ENCODE measurements at regions not wholly inside any gene's neighbourhood (a gene's known extent, or its start where the extent isn't known, plus 50 kb on each side); places are given as distances from the start of the nearest gene placed in this dataset.

GRCh38 chr13:36536546-36536945 lies 104.3 kb downstream of the CCNA1 start:
- H2BK20ac ChIP-seq (ENCODE audit: low read length), result no peak overlapping the region
- POLR2A ChIA-PET (ENCODE audit: partially characterized antibody), result no interaction called here
- no peaks in the 10 kb centered on the region for H3K23me2 ChIP-seq (ENCODE audit: low read depth, low read length)
- no peak overlapping the region for H2BK5ac ChIP-seq (ENCODE audit: low read depth, low read length)
- TF ChIP-seq E2F6 (IDR thresholded peaks at IDR 0.05) (no peak), ATF2 (IDR thresholded peaks at IDR 0.05; ENCODE audit: low read length) (no peak), RBBP5 (IDR thresholded peaks at IDR 0.05; ENCODE audit: borderline replicate concordance, low read depth, low read length) (no peak), RNF2 (IDR thresholded peaks at IDR 0.05; ENCODE audit: borderline replicate concordance, low read depth, low read length, missing control alignments, poor library complexity, severe bottlenecking) (no peak), HDAC2 (IDR thresholded peaks at IDR 0.05; ENCODE audit: borderline replicate concordance in 1 of 2, low read depth in 2 of 2, low read length in 2 of 2) (no peak)
- TF ChIP-seq, protein P1, sequence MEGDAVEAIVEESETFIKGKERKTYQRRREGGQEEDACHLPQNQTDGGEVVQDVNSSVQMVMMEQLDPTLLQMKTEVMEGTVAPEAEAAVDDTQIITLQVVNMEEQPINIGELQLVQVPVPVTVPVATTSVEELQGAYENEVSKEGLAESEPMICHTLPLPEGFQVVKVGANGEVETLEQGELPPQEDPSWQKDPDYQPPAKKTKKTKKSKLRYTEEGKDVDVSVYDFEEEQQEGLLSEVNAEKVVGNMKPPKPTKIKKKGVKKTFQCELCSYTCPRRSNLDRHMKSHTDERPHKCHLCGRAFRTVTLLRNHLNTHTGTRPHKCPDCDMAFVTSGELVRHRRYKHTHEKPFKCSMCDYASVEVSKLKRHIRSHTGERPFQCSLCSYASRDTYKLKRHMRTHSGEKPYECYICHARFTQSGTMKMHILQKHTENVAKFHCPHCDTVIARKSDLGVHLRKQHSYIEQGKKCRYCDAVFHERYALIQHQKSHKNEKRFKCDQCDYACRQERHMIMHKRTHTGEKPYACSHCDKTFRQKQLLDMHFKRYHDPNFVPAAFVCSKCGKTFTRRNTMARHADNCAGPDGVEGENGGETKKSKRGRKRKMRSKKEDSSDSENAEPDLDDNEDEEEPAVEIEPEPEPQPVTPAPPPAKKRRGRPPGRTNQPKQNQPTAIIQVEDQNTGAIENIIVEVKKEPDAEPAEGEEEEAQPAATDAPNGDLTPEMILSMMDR (IDR thresholded peaks at IDR 0.05; ENCODE audit: control extremely low read depth in 1 of 3, insufficient read depth in 1 of 3, low read depth in 1 of 3, low read length in 3 of 3), result no peak
- H3K79me2 ChIP-seq (ENCODE audit: control insufficient read depth in 1 of 2, insufficient read depth in 2 of 2, low read length in 2 of 2), result no peaks in the 10 kb centered on the region
- H3K23ac ChIP-seq (ENCODE audit: insufficient read length), result no peak overlapping the region
- no peaks in the 10 kb centered on the region for H3K79me1 ChIP-seq (ENCODE audit: low read depth, low read length)
- H3K18ac ChIP-seq (ENCODE audit: extremely low read depth, low read length), result no peak overlapping the region
- H4K91ac ChIP-seq (replicated peaks; ENCODE audit: insufficient read length, low read length), result no peak overlapping the region
- no peaks in the 10 kb centered on the region for H3K27me3 ChIP-seq (replicated peaks in 1 of 4; ENCODE audit: control insufficient read depth in 3 of 4, extremely low read depth in 1 of 4, insufficient read depth in 3 of 4, low read length in 3 of 4)
- H4K5ac ChIP-seq (ENCODE audit: insufficient read length, low read depth, low read length), result no peak overlapping the region
- no peak overlapping the region for H3K27ac ChIP-seq (ENCODE audit: low read depth, low read length)
- H3K4ac ChIP-seq (replicated peaks; ENCODE audit: insufficient read length, low read depth, low read length), result no peak overlapping the region
- no peak overlapping the region for H2BK12ac ChIP-seq (ENCODE audit: low read depth, low read length)
- no peak overlapping the region for H3K4me2 ChIP-seq (ENCODE audit: insufficient read depth in 1 of 2, low read depth in 2 of 2, low read length in 2 of 2)
- peaks cover 0 to 5% (median 0%) of the 10 kb centered on the region in 4 experiments; a peak in 2 of 7 replicates for H3K4me1 ChIP-seq (replicated peaks in 1 of 4; ENCODE audit: control insufficient read depth in 3 of 4, insufficient read depth in 4 of 4, low read length in 3 of 4)
- H3K4me3 ChIP-seq (ENCODE audit: extremely low read depth in 1 of 4, insufficient read depth in 2 of 4, low read depth in 3 of 4, low read length in 4 of 4), result no peak overlapping the region
- H4K8ac ChIP-seq (ENCODE audit: extremely low read depth, insufficient read depth, low read length), result no peak overlapping the region
- H3K56ac ChIP-seq (replicated peaks; ENCODE audit: insufficient read length, low read depth, low read length), result no peak overlapping the region
- H2AFZ ChIP-seq (ENCODE audit: low read length), result no peak overlapping the region
- H2BK15ac ChIP-seq (ENCODE audit: low read length), result no peak overlapping the region
- H4K20me1 ChIP-seq (replicated peaks in 1 of 2; ENCODE audit: control insufficient read depth in 1 of 2, insufficient read depth in 2 of 2, low read length in 2 of 2), result no peaks in the 10 kb centered on the region
- no peak overlapping the region for H2AK5ac ChIP-seq (ENCODE audit: low read depth, low read length)
- 92% methylated on average over 3 of the region's 3 CpGs; no CpG with 5 or more reads in 1 of the 2 experiments for WGBS, 2 experiments (ENCODE audit: extremely low coverage in 1 of 2, insufficient coverage in 1 of 2, insufficient read length in 1 of 2, insufficient replicate concordance in 2 of 2, low coverage in 1 of 2, low lambda C conversion rate in 2 of 2, missing lambda C conversion rate in 1 of 2)
- DNase-seq (ENCODE audit: low read depth in 1 of 2, low spot score in 2 of 2) (no peak), FAIRE-seq (no peak)
- peaks cover 5% of the 10 kb centered on the region in 2 experiments; a peak in 2 of 4 replicates for H3K9me3 ChIP-seq (ENCODE audit: insufficient read depth in 2 of 2, low read depth in 1 of 2, low read length in 1 of 2)
- H3K9ac ChIP-seq (replicated peaks in 1 of 4; ENCODE audit: extremely low read depth in 1 of 4, low read depth in 3 of 4, low read length in 3 of 4), result no peak overlapping the region
- H2BK120ac ChIP-seq (replicated peaks; ENCODE audit: low read depth, low read length), result no peak overlapping the region
- CTCF ChIA-PET (ENCODE audit: partially characterized antibody), result interaction anchor here (1.2 kb wide), 1 partner anchor 172 kb away, joined by 3 read pairs; no protein-coding TSS in a partner anchor
- H3K14ac ChIP-seq (ENCODE audit: insufficient read length), result no peak overlapping the region
- H3K36me3 ChIP-seq (ENCODE audit: control insufficient read depth in 2 of 4, insufficient read depth in 4 of 4, low read length in 3 of 4), result 0 out of 8 replicates have a peak, but pooled peaks cover 0 to 4% (median 0%) of the 10 kb centered on the region in 4 experiments
